ENCODE measurements at regions not wholly inside any gene's neighbourhood (a gene's known extent, or its start where the extent isn't known, plus 50 kb on each side); places are given as distances from the start of the nearest gene placed in this dataset.
"Not testable (repeated sequence)": the region's sequence is repeated elsewhere in the genome, so short reads cannot be mapped to it uniquely, and the experiment has no call there.

- Histone ChIP-seq H3K4me3 (no peak overlapping the region), H3K4me1 (ENCODE audit: low read depth) (no peaks in the 10 kb centered on the region), H3K36me3 (no peaks in the 10 kb centered on the region), H3K9me3 (ENCODE audit: low read depth) (no peaks in the 10 kb centered on the region), H3K27ac (no peak overlapping the region), H3K27me3 (no peaks in the 10 kb centered on the region)
- TF ChIP-seq CTCF (IDR thresholded peaks at IDR 0.05; ENCODE audit: low read depth, low read length): no peak
- no peak for DNase-seq (ENCODE audit: low read depth in 1 of 2, low spot score in 1 of 2)
Measured at GRCh38 chr7:96910486-96910885, 94.9 kb upstream of the DLX6 start.

- no peak overlapping the region for H3K27ac ChIP-seq
- no peaks in the 10 kb centered on the region for H3K27me3 ChIP-seq
- no peaks in the 10 kb centered on the region for H3K36me3 ChIP-seq
- H3K4me3 ChIP-seq: no peak overlapping the region
- no peaks in the 10 kb centered on the region for H3K4me1 ChIP-seq (ENCODE audit: low read depth)
- TF ChIP-seq CTCF (IDR thresholded peaks at IDR 0.05; ENCODE audit: low read depth, low read length): no peak
- no peak for DNase-seq (ENCODE audit: low read depth in 1 of 2, low spot score in 1 of 2)
- no peaks in the 10 kb centered on the region for H3K9me3 ChIP-seq (ENCODE audit: low read depth)
Measured at GRCh38 chr7:96915029-96915428, 90.3 kb upstream of the DLX6 start.

- no peak overlapping the region for H3K4me3 ChIP-seq
- no peaks in the 10 kb centered on the region for H3K27me3 ChIP-seq
- no peaks in the 10 kb centered on the region for H3K9me3 ChIP-seq (ENCODE audit: low read depth)
- no peaks in the 10 kb centered on the region for H3K36me3 ChIP-seq
- no peak overlapping the region for H3K27ac ChIP-seq
- DNase-seq (ENCODE audit: low read depth in 1 of 2, low spot score in 1 of 2): no peak
- no peaks in the 10 kb centered on the region for H3K4me1 ChIP-seq (ENCODE audit: low read depth)
- TF ChIP-seq CTCF (IDR thresholded peaks at IDR 0.05; ENCODE audit: low read depth, low read length): no peak
Measured at GRCh38 chr7:96920064-96920463, 85.3 kb upstream of the DLX6 start.

- H3K4me3 ChIP-seq: no peak overlapping the region
- no peak for DNase-seq (ENCODE audit: low read depth in 1 of 2, low spot score in 1 of 2)
- H3K9me3 ChIP-seq (ENCODE audit: low read depth): no peaks in the 10 kb centered on the region
- H3K27me3 ChIP-seq: no peaks in the 10 kb centered on the region
- no peaks in the 10 kb centered on the region for H3K4me1 ChIP-seq (ENCODE audit: low read depth)
- H3K27ac ChIP-seq: no peak overlapping the region
- H3K36me3 ChIP-seq: no peaks in the 10 kb centered on the region
- no peak for TF ChIP-seq CTCF (IDR thresholded peaks at IDR 0.05; ENCODE audit: low read depth, low read length)
Measured at GRCh38 chr7:96920713-96921112, 84.6 kb upstream of the DLX6 start.

- H3K27ac ChIP-seq: no peak overlapping the region
- TF ChIP-seq CTCF (IDR thresholded peaks at IDR 0.05; ENCODE audit: low read depth, low read length): no peak
Measured at GRCh38 chr7:96921231-96921630, 84.1 kb upstream of the DLX6 start.

GRCh38 chr7:96921771-96922170 is 83.6 kb upstream of the DLX6 start:
- no peak for DNase-seq (ENCODE audit: low read depth in 1 of 2, low spot score in 1 of 2)
- Histone ChIP-seq H3K27me3 (no peaks in the 10 kb centered on the region), H3K27ac (no peak overlapping the region), H3K4me3 (no peak overlapping the region), H3K9me3 (ENCODE audit: low read depth) (no peaks in the 10 kb centered on the region), H3K4me1 (ENCODE audit: low read depth) (no peaks in the 10 kb centered on the region), H3K36me3 (no peaks in the 10 kb centered on the region)
- no peak for TF ChIP-seq CTCF (IDR thresholded peaks at IDR 0.05; ENCODE audit: low read depth, low read length)

More at GRCh38 chr7:96921231-96921630, 84.1 kb upstream of the DLX6 start:
- H3K4me1 ChIP-seq (ENCODE audit: low read depth): no peaks in the 10 kb centered on the region
- H3K9me3 ChIP-seq (ENCODE audit: low read depth): no peaks in the 10 kb centered on the region
- DNase-seq (ENCODE audit: low read depth in 1 of 2, low spot score in 1 of 2): no peak
- H3K27me3 ChIP-seq: no peaks in the 10 kb centered on the region
- H3K4me3 ChIP-seq: no peak overlapping the region
- no peaks in the 10 kb centered on the region for H3K36me3 ChIP-seq

- H3K27ac ChIP-seq; H3K36me3 ChIP-seq; H3K9me3 ChIP-seq (ENCODE audit: low read depth); H3K4me3 ChIP-seq; DNase-seq (ENCODE audit: low read depth in 1 of 2, low spot score in 1 of 2); H3K4me1 ChIP-seq (ENCODE audit: low read depth); H3K27me3 ChIP-seq: not testable (repeated sequence)
Measured at GRCh38 chr7:96923345-96923744, 82.0 kb upstream of the DLX6 start.

All from cardiac muscle cell (in vitro differentiated cells and primary cell).